Spinal cord (tissue), 9 donors: ENCODE measurements at regions not wholly inside any gene's neighbourhood (a gene's known extent, or its start where the extent isn't known, plus 50 kb on each side); places are given as distances from the start of the nearest gene placed in this dataset.

Experiments used
- DNase-seq, 6 donors: peaks; one replicate each; pipeline versions ENCODE4 v3.0.0 to v3.0.0-alpha.2; 2013 to 2015; ENCODE audit warnings: low spot score in 6 of 6, low read depth in 4 of 6
- H3K27ac ChIP-seq: one replicate; pipeline ENCODE4 v1.5.1; 2013; ENCODE audit warnings: low read depth, low read length, control low read depth
- H3K27me3 ChIP-seq: one replicate; pipeline ENCODE4 v1.6.1; 2013; ENCODE audit warnings: low read length; ENCODE audit not compliant: control insufficient read depth, insufficient read depth
- H3K36me3 ChIP-seq: one replicate; pipeline ENCODE4 v1.6.1; 2013; ENCODE audit warnings: low read length; ENCODE audit not compliant: control insufficient read depth, insufficient read depth
- H3K4me1 ChIP-seq: one replicate; pipeline ENCODE4 v1.6.1; 2013; ENCODE audit warnings: low read length; ENCODE audit not compliant: control insufficient read depth, insufficient read depth
- H3K4me3 ChIP-seq: one replicate; pipeline ENCODE4 v1.5.1; 2013; ENCODE audit warnings: low read depth, low read length, control low read depth
- H3K9me3 ChIP-seq: one replicate; pipeline ENCODE4 v1.6.1; 2013; ENCODE audit warnings: low read length; ENCODE audit not compliant: control insufficient read depth, insufficient read depth
- WGBS: methylation state at CpG from one replicate; pipeline ENCODE4 v1.1.5; 2013; ENCODE audit warnings: missing lambda C conversion rate; ENCODE audit not compliant: insufficient coverage; 5-methylcytosine and 5-hydroxymethylcytosine counted together
- donor health status: healthy.

GRCh38 chr2:226124548-226125011 lies 675.0 kb downstream of the IRS1 start:
- no peaks in the 10 kb centered on the region for H3K4me1 ChIP-seq
- WGBS: no CpG with 5 or more reads among the region's 2 CpGs
- no peak overlapping the region for H3K4me3 ChIP-seq
- no peaks in the 10 kb centered on the region for H3K36me3 ChIP-seq
- H3K9me3 ChIP-seq: no peaks in the 10 kb centered on the region
- peak in 1 of 6 donors; percentile 10 for DNase-seq
- H3K27me3 ChIP-seq: no peaks in the 10 kb centered on the region
- H3K27ac ChIP-seq: no peak overlapping the region

DNA sequence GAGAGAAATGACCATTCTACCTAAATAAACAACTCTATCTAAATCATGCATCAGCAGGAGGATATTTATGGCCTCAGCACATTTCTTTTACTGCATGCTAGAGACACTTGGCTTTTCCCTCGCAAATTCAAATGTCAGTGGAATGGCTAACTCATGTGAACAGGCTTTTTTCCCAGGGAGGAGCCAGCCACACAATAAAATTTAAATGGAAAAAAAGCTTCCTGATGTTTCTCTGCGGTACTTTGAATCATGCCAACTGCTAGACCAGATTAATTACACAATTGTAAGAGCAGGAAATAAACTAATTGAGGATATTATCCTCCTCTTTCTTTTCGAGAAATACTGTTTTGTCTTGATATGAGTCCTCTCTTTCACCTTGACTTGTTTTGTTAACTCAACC lies 676.3 kb downstream of the IRS1 start:
- Histone ChIP-seq H3K9me3 (no peaks in the 10 kb centered on the region), H3K36me3 (no peaks in the 10 kb centered on the region), H3K27me3 (no peaks in the 10 kb centered on the region), H3K4me3 (no peak overlapping the region), H3K27ac (no peak overlapping the region), H3K4me1 (no peaks in the 10 kb centered on the region)
- no peak for DNase-seq
- no CpG with 5 or more reads among the region's 3 CpGs for WGBS

DNA sequence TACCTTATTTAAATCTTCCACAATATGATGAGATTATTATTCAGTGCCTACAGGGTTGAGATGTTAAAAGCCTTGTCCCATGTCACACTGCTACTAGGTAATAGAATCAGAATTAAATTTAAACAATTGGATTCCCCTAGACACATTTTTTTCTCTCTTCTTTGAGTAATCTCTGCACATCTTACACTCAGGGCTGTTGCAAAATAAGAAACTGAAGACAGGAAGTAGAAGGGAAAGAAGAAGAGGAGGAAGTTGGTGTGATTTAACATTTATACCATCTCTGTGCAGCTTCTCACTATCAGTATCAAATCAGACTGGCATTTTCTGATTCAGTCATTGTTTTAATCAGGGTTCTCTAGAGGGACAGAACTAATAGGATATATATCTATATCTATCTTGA lies 677.6 kb downstream of the IRS1 start:
- DNase-seq: no peak
- Histone ChIP-seq H3K27me3 (no peaks in the 10 kb centered on the region), H3K27ac (no peak overlapping the region), H3K4me3 (no peak overlapping the region), H3K4me1 (no peaks in the 10 kb centered on the region), H3K36me3 (no peaks in the 10 kb centered on the region), H3K9me3 (no peaks in the 10 kb centered on the region)

DNA sequence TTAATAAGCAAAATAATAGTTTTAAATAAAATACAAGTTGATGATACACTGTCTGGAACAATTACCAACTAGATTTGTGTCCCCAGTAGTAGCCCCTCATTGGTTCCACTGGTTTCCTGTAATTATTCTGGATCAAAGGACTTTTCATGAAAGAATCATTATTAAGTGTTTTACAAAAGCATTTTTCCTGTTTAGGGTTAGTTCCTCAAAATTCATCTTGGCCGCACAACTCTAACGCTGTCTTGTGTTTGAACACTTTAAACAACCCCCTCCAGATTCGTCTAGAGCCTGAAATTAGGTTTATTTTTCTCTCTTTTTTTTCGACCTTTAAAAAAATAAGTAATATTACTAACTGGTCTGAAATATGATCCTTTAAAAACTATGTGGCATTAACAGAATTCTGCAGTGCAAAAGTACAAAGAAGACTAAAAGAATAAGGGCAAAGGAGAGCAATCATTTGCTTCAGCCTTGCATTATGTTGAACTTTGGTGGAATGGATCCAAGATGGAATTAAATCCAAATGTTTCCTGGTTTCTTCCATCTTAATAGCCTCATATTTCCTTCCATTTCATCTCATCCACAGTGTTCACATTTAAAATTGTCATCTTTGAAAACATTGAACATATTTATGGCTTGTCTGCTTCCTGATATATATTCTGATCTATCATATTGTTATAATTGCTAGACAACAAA lies 678.4 kb downstream of the IRS1 start:
- H3K4me1 ChIP-seq: no peaks in the 10 kb centered on the region
- no peak overlapping the region for H3K27ac ChIP-seq
- no peak overlapping the region for H3K4me3 ChIP-seq
- WGBS: no CpG with 5 or more reads among the region's 4 CpGs
- no peaks in the 10 kb centered on the region for H3K27me3 ChIP-seq
- DNase-seq: peak in 1 of 6 donors; percentile 27
- H3K36me3 ChIP-seq: no peaks in the 10 kb centered on the region
- H3K9me3 ChIP-seq: no peaks in the 10 kb centered on the region

- DNase-seq: peak in 3 of 6 donors; percentile 14 to 44 (median 18)
- Histone ChIP-seq H3K4me1 (no peaks in the 10 kb centered on the region), H3K36me3 (no peaks in the 10 kb centered on the region), H3K9me3 (no peaks in the 10 kb centered on the region), H3K27me3 (no peaks in the 10 kb centered on the region), H3K27ac (no peak overlapping the region), H3K4me3 (no peak overlapping the region)
- WGBS: 20% methylated on average over 3 of the region's 10 CpGs
Measured at GRCh38 chr2:226118471-226119429, 680.9 kb downstream of the IRS1 start.

DNA sequence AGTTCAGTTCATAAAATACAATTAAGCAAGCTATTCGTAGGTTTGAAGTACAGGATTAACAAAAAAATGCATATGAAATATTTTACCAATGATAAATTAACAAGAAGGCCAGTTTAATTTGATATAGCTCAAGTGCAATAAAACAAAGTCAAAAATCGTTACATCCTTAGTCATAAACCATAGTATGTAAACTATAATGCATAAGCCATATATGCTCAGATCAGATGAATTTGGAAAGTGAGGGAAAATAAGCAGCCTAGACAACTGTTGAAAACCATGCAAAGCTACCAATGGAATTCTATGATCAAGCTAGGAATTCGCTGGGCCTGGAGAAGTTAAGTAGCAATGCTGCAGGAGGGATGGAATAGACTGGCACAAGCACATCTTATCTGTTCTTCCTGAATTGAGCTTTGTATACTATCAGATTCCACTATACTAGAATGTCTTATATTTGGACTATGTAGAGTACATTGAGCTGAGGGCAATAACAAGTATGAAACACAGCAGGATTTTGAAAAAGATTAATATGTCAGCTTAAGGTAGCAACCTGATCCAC lies 682.0 kb downstream of the IRS1 start:
- no peaks in the 10 kb centered on the region for H3K4me1 ChIP-seq
- H3K36me3 ChIP-seq: no peaks in the 10 kb centered on the region
- DNase-seq: no peak
- H3K27me3 ChIP-seq: no peaks in the 10 kb centered on the region
- WGBS: no CpG with 5 or more reads among the region's 3 CpGs
- no peak overlapping the region for H3K27ac ChIP-seq
- no peaks in the 10 kb centered on the region for H3K9me3 ChIP-seq
- H3K4me3 ChIP-seq: no peak overlapping the region

DNA sequence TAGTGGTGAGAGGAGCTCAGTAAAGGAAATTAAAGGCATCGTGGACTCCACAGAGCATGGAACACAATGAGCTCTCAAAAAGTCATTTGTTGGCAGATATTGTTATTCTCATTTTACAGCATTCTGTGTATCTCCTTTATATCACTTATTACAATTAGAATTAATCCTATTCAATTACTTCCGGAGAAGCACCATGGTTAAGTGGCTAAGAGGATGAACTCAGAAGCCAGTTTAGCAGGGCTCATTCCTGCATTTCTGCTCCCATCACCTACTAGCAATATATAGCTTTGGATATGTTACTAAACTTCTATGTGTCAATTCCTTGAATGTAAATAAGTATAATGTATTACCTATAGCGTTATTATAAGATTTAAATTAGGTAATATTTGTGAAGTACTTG lies 683.3 kb downstream of the IRS1 start:
- H3K27me3 ChIP-seq: no peaks in the 10 kb centered on the region
- no peak overlapping the region for H3K4me3 ChIP-seq
- no CpG with 5 or more reads among the region's 3 CpGs for WGBS

GRCh38 chr2:226115832-226116200 lies 683.8 kb downstream of the IRS1 start:
- DNase-seq: no peak
- no CpG with 5 or more reads among the region's 1 CpG for WGBS
- no peaks in the 10 kb centered on the region for H3K4me1 ChIP-seq
- no peak overlapping the region for H3K4me3 ChIP-seq
- no peaks in the 10 kb centered on the region for H3K9me3 ChIP-seq
- no peaks in the 10 kb centered on the region for H3K27me3 ChIP-seq
- no peak overlapping the region for H3K27ac ChIP-seq
- H3K36me3 ChIP-seq: no peaks in the 10 kb centered on the region

More for the DNA sequence above, 683.3 kb downstream of the IRS1 start:
- Histone ChIP-seq H3K4me1 (no peaks in the 10 kb centered on the region), H3K9me3 (no peaks in the 10 kb centered on the region), H3K36me3 (no peaks in the 10 kb centered on the region), H3K27ac (no peak overlapping the region)
- DNase-seq: no peak

DNA sequence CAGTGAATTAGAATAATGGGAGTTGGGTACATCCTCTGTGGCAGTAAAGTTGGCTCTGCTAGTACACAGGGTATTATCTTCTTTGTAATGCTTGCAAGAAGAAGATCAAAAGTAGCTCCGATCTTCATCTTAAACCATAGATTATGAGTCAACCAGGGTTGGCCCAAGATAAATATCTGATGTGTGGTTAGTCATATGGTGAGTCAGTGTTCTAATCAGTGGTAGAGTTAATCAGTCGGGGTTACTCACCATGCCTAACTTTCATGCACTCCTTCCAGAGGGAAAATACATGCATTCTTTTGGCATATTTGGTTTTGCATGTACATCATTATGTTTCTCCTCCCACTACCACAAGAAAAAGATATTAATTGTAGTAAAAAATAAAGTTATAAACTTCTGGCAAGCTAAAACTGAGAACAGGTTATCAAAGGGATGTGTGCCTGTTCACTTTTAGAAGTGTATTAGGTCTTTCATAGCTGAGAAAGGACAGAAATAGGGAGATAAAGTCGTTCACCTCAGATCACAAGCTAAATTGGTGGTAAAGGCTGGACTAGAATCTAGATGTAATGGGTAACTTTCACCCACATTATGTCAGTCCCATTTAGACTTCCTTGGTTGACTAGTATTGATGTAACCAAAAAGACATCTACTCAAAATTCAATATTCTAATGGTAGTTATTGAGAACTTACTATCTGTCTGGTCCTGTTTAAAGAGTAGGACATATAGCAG lies 684.4 kb downstream of the IRS1 start:
- no peaks in the 10 kb centered on the region for H3K36me3 ChIP-seq
- H3K4me1 ChIP-seq: no peaks in the 10 kb centered on the region
- WGBS: no CpG with 5 or more reads among the region's 3 CpGs
- no peak overlapping the region for H3K4me3 ChIP-seq
- no peak overlapping the region for H3K27ac ChIP-seq
- no peak for DNase-seq
- H3K27me3 ChIP-seq: no peaks in the 10 kb centered on the region
- no peaks in the 10 kb centered on the region for H3K9me3 ChIP-seq
